Activated naive CD8-positive, alpha-beta T cell treated with anti-CD3 and anti-CD28 coated beads, Interleukin-2, amount 50 U/mL, for 16 hours (primary cell): ENCODE measurements at regions not wholly inside any gene's neighbourhood (a gene's known extent, or its start where the extent isn't known, plus 50 kb on each side); places are given as distances from the start of the nearest gene placed in this dataset.

Experiments
- DNase-seq: peaks from one replicate; pipeline ENCODE4 v3.0.0-alpha.2; 2020; ENCODE audit warnings: low read depth, low spot score

DNA sequence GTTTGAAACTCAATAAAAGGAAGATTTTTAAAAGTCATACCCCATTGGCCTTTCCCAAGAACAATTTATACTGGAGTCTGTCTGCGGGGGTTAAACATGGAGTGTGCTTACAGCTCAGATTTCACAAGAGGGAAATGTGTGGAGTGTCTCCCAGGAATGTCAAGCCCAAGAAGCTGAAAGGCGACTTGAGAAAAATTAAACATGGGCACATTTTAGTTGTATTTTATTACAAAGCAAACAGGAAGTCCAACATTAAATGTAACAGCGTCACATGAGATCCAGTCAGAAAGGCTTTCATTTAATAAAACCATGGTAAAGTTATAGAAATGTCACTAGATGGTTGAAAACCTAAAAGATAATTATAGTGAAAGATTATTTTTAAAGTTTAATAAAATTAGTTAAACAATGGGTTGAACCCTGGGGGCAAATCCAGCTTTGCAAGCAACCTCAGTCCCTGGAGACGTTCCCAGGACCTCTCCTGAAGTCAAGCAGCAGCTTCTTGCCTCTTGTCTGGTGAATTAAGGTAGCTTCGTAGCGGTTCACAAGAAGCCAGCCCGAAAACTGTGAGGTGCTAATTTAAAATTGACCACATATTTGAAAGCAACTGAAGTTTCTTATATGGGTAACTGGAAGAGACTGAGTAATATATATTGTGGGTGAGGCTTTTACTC lies 168.4 kb upstream of the EDNRA start:
- no peak for DNase-seq

DNA sequence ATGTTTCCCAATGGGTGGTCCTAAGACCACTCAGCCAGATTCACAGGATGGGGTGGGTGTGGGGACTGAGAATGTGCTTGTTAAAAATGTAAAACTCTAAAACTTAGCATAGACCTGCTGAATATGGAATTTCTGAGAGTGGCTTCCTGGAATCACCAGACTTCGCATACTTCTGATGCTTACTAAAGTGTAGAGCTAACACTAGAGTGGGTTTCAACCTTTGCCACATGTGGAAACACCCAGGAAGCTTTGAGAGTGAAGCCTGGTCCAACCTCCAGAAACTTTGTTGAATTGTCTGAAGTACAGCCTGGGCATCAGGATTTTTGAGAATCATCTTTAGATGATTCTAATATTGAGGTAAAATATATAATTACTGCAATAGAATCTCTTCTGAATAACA lies 167.8 kb upstream of the EDNRA start:
- DNase-seq: no peak

DNA sequence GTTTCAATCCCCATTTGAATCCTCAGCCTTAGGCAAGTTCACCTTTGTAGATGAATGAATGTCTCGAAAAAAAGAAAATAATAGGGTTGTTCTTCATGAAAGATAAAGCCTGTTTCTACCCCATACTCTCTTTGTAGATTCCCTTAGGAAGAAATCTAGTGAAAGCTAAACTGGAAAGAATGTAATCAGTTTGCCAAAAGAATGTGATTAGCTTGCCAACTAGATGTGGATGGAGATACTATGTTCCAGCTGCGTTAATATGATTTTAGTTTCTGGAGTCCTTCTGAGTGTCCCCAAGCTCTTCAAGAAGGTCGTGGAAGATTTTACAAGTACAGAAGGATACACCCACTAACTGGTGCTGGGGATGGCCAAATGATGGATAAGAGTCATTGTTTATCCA lies 162.3 kb upstream of the EDNRA start:
- DNase-seq: no peak

DNA sequence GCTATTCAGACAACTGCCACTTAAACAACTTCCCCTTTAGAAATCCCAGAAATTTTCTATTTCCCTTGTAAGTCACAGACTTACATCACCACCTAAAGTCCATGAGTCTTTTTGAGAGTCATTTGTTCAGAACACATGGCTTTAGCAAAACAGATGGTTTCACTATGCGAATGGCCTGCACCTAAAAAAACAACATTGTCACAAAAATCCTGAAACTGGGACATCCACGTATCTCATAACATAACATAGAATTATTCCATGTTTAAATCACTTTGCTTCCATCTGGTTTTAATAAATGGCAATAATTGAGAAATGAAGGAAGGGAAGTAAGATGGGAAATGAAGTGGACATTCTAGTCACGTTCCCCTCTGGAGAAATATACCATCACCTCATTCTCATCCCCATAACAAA lies 155.3 kb upstream of the EDNRA start:
- DNase-seq: no peak

DNA sequence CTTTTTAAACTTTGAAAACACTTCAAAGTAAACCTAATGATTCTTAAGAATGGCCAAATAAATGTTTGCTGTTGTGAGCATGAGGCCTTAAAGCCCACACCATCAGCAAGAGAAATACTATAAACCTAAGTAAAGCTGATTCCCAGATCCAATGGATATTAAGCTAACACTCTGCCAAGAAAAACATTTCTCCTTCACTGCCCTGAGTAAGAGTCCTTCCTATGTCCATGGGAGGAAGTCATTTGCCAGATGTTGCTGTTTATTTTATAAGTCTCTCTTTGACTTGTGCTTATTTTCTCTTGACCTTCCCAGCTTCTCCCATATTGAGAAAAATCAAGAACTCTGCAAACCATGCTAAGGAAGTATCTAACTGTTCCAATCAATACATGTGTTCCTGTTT lies 154.3 kb upstream of the EDNRA start:
- no peak for DNase-seq

DNA sequence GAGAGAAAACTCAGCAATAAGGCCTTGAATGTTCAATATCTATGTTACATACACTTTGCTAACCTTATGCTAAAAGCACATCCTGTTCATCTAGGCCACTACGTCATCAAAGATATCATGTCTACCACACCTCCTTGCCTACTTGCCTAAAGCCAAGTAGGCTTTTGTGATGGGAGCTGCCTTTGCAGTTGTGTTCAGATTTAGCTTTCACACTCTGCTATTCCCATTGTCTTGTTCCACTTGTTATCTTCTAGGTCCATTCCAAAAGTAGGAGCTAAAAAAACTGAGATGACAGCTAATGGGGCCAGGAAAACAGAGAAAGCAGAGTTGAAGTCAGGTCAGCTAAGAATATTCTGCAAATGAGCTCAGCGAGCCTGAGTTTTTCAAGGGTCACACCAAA lies 153.6 kb upstream of the EDNRA start:
- no peak for DNase-seq

DNA sequence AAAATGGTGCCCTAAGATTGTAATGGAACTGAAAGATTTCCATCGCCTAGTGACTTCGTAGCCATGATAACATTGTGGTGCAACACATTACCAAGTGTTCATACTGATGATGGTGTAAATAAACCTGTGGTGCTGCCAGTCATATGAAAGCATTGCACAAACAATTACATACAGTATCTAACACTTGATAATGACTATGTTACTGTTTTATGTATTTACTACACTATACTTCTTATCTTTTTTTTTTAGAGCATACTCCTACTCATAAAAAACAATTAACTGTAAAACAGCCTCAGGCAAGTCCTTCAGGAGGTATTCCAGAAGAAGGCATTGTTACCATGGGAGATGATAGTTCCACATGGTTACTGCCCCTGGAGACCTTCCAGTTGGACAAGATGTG lies 152.7 kb upstream of the EDNRA start:
- DNase-seq: no peak

DNA sequence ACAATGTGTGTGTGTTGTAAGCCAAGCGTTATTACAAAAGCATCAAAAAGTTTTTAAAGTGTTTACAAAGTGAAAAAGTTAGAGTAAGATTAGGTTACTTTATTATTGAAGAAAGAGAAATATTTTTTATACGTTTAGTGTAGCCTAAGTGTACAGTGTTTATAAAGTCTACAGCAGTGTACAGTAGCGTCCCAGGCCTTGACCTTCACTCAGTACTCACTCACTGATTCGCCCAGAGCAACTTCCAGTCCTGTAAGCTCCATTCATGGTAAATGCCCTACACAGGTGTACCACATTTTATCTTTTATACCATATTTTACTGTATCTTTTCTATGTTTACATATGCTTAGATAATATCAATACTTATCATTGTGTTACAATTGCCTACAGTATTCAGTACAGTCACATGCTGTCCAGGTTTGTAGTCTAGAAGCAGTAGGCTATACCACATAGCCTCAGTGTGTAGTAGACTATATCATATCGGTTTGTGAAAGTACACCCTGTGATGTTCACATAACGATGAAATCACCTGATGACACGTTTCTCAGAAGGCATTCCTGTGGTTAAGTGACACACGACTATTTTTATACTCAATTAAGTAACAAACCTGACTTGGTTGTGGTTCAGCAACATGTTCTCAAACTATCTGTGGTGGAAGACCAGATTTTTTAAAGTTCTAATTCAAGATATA lies 152.0 kb upstream of the EDNRA start:
- no peak for DNase-seq

DNA sequence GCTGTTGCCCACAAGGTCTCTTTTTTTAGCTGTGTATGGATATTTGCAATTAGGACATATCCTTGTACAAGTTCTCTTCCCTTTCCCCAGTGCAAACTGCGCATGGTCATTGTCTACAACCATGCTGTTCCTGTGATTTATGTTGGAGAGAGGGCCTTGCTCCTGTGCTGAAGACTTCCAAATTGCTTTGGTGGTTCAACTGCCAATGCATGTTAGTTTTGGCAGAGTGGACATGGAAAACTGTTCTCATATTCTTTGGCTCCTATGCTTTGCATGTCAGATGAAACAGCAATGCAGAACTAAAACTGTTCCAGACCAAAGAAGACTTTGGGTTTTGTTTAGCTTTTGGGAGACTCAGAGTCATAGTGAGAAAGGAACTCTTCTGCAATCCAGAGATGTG lies 148.8 kb upstream of the EDNRA start:
- DNase-seq: no peak

DNA sequence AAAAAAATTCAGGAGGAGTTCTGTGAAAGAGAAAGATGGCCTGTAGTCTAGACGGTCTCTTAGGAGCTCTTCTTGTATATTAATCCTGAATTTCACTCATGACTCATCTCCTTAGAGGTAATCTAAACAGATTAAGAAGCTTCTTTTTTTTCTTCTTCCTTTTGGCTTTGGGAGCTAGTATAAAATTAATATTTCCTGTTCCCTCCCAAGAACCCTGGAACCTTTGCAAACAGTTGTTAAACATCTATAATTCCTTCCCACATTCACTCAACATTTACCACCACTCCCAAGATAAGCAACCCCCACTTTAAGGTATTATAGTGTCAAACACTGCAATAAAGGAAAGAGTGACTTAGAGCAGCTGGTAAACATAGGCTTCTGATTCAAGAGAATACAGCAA lies 146.4 kb upstream of the EDNRA start:
- no peak for DNase-seq

DNA sequence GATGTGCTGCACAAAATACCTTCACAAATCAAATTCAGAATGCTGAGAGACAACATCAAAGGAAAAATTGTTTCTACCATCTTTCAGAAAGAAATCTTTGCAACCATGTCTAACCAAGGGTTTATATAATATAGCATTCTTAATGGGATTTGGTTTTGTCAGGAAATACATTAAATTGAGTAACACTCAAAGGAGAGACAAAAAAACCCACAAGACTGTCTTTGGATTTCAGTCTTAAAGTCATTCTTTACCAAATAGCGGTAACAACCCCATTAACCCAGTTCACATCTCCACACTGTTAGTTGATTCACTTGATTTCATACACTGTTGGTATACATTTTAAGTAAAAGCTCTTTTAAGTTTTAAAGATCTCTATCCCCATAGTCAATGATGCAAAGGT lies 145.7 kb upstream of the EDNRA start:
- no peak for DNase-seq

DNA sequence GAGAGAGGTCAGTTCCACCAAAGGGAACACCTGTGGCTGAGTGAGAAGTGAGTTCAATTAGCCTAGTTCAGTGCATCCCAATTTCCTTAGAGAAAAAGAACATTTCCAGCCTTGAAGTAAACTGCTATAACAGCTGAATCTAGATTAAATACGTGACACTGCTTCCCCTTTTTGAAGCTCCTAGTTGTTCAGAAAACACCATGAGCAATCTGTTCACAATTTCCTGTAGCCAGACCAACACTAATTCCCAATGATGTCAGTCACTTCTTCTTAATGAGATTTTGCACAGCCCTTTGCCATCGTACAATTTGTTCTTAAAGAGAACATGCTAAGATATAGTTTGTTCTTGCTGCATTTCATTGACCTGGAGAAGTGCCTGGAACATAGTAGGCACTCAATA lies 144.6 kb upstream of the EDNRA start:
- DNase-seq: no peak

DNA sequence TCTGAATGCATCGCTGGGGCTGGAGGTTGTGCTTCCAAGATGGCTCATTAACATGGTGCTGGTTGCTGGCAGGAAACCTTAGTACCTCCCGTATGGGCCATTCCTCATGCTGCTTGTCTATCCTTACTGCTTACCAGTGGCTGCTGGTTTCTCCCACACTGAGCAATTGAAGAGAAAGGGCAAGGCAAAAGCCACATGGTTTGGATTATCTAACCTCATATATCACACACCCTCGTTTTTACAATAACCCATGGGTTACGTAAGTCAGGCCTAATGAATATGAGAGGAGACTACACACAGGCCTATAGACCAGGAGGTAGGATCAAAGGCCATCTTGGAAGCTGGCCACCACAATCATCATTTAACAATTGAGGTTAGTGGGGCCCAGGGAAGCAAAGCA lies 141.8 kb upstream of the EDNRA start:
- DNase-seq: no peak

DNA sequence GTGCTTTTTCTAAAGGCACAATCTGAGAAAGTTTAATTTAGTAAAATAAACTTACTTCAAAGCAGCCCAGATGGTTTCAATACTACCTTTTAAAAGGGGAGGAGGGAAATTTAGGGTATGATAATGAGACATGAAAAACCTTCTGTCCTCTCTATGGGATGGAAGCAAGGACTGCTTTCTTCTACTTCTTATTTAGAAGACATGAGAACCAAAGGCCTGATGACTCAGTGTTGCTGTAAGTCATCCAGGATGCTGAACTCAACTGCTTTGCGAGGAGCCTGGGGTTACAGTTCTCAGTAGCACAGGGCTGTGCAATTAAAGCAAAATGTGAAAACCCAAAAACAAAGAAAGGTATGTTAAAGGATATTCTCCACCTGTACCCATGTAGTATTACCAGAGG lies 140.8 kb upstream of the EDNRA start:
- no peak for DNase-seq

DNA sequence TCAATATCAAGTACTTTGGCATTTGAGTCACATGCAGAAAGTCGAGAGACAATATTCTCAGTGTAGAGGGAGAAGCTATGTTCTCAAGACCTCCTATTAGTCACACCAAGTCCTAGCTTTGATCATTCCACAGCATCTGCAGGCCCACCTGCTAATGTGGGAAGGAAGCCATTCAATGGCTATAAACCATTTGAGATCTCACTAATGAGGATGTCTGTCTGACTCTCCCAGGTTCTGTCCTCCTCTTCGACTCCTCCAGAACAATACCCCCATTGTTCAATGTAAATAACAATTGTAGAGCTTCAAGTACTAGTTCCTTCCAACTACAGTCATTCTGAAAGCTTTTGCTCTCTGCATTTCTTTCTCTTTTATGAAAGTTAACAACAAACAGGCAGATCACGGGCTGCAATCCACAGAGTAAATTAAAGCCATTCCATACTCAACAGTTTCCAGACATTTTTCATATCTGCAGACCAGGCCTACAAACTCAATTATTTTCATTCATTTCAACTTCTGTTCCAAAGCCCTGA lies 140.2 kb upstream of the EDNRA start:
- no peak for DNase-seq

DNA sequence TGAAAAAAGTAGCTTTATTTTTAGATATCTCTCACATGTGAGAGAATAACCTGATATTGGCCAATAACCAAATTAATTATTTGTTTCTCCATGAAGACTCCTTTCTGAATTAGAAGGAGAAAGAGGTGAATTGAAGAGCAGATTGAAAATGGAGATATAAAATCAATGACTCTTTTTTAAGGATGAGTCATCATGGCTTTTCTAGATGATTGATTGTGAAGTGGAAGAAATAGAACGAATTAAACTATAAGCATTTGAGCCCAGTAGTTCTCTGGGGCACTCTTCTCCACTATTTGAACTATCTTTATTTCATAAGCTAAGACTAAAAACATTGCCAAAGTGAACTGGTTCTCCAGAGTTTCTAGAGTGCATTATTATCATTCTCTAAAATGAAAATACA lies 137.2 kb upstream of the EDNRA start:
- DNase-seq: no peak

DNA sequence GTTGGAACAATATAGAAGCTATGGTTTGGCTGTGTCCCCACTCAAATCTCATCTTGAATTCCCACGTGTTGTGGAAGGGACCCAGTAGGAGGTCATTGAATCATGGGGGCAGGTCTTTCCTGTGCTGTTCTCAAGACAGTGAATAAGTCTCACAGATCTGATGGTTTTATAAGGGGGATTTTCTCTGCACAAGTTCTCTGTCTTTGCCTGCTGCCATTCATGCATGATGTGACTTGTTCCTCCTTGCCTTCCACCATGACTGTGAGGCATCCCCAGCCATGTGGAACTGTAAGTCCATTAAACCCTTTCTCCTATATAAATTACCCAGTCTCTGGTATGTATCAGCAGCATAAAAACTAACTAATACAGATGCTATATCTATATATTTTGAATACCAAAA lies 135.2 kb upstream of the EDNRA start:
- no peak for DNase-seq

DNA sequence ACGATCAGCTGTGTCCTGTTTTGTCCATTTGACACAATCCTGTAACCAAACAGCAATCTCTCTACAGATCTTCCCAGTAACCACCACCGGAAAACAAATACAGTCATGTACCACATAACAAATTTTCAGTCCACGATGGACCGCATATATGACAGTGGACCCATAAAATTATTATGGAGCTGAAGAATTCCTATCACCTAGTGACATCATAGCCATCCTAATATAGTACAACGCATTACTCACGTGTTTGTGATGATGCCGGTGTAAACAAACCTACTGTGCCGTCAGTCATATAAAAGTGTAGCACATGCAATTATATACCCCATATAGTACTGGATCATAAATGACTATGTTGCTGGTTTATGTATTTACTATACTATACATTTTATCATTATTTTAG lies 133.7 kb upstream of the EDNRA start:
- DNase-seq: no peak

DNA sequence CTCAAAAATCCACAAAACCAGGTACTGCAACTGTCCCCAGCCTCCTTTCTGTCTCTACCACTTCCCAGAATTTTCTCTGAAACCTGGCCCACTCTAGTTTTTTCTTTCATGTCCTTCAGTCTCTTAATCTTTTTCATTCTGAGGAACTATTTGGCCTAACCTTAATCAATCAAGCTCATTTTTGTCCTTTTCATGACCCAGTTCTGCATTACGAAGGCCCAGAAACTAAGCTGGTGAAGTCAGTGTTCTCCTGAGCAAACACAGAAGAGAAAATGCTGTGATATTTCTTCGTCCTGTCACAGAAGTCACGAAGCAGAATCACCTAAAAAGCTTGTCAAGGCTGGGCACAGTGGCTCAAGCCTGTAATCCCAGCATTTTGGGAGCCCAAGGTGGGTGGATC lies 131.7 kb upstream of the EDNRA start:
- no peak for DNase-seq

DNA sequence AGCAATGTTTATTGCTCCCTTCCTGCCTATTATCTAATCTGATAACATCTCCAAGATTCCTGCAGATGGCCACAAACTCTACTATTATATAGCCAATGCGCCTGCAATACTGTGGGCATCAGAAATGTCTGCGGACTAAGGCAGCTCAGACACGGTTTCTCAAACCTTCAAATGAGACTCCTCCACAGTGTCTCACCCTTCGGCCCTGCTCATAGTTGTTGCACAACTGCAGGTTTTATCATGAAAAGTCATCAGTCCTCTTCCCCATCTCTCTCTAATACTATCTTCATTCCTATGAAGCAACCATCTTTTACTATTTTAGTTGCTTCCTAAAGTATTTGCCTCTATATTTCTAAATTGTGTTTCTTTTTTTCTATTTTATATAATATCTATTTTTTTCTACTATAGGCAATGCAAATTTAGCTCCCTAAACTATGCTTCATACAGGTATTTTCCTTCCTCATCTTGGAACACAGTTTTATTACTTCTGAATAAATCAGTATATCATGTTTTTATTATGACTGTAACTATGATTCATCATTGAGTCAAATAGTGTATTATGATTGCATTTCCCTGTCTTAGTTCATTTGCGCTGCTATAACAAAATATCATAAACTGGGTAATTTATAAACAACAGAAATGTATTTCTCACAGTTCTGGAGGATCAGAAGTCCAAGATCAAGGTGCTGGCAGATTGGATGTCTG lies 129.7 kb upstream of the EDNRA start:
- DNase-seq: no peak

DNA sequence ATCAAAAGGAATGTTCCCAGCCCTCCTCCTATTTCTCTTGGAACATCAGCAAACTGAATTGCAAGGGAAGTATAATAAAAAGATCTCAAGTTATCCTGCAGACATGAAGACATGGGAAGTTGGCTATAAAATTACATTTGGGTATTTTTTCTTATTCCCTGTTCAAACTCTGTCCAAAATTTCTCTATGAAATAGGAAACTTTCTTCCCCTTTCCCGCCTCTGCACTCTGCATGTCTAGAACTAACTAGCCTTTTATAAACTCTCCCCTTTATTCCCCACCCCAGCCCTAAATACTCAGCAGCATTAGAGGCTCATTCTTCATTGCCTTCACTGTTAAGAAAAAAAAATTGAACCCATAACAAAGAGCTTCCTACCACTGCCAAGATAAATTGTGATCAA lies 126.7 kb upstream of the EDNRA start:
- DNase-seq: no peak

DNA sequence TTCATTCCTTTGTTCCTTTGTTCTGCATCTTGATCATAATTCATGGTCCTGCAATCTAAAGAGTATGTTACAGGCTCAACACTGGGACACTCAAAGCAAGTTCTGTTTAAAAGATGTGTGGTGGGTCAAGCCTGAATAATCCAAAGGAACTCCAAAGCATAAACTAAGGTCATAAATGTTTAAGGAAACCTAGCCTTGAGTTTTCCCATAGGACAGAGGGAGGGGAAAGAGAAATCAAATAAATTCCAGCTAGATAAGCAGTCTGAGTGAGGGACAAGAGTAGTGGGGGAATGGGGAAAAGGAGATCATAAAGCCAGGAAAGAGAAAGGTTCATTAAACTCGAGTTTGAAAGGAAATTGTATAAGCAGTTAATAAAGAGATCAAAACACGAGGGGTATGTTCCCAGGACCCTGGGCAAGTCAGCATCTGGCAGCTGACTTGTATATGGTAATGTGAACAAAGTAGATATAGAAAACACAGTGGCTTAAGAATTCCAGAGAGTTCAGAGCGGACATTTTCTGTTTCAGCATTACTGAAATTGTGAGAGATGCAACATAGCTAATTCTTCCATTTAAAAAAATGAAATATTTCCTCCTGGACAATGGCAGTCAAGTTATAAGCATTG lies 125.8 kb upstream of the EDNRA start:
- no peak for DNase-seq

DNA sequence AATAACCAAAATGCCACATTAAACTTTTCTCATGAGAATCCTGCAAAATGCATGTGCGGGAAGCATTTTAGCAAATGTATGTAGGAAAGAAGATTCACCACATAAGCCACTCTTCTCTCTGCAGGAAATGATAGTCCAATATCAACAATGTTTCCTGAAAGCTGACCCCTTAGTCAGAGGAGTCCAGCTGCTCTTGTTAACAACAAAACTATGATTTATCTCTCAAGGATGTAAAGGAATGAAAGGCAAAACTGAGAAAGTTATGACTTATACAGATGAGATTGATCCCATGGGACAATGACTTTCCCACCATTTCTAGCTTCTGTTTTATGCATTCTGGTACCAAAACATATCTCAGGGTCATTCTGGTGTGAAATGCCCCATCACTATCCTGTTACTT lies 125.0 kb upstream of the EDNRA start:
- DNase-seq: no peak
